Hematopoietic multipotent progenitor cell (in vitro differentiated cells): ENCODE measurements at regions not wholly inside any gene's neighbourhood (a gene's known extent, or its start where the extent isn't known, plus 50 kb on each side); places are given as distances from the start of the nearest gene placed in this dataset.
A peak's percentile ranks its signal among the peaks of the same experiment; 100 is the strongest.

Source experiments
- DNase-seq, 3 donors: peaks; one replicate each; pipeline ENCODE4 v3.0.0-alpha.2; 2011 to 2015; ENCODE audit warnings: low read depth in 2 of 3, low spot score in 2 of 3

GRCh38 chr9:108219664-108220063 lies 636.1 kb downstream of the ACTL7B start:
- DNase-seq = no peak

GRCh38 chr9:108217431-108218349 lies 638.1 kb downstream of the ACTL7B start:
- DNase-seq = peak in 2 of 3 donors; percentile 26 to 79

GRCh38 chr9:108213511-108213910 lies 642.3 kb downstream of the ACTL7B start:
- DNase-seq = no peak

GRCh38 chr9:108212184-108212583 lies 643.6 kb downstream of the ACTL7B start:
- no peak for DNase-seq

- no peak for DNase-seq
Observed at GRCh38 chr9:108211411-108211955, 644.3 kb downstream of the ACTL7B start.

- peak in 1 of 3 donors; percentile 65 for DNase-seq
Observed at GRCh38 chr9:108209132-108209685, 646.6 kb downstream of the ACTL7B start.

- DNase-seq = no peak
Observed at GRCh38 chr9:108207561-108208165, 648.1 kb downstream of the ACTL7B start.

GRCh38 chr9:108205276-108205675 lies 650.5 kb downstream of the ACTL7B start:
- no peak for DNase-seq

- DNase-seq = no peak
Observed at GRCh38 chr9:108197899-108198298, 657.9 kb downstream of the ACTL7B start.

GRCh38 chr9:108197008-108197365 lies 658.8 kb downstream of the ACTL7B start:
- DNase-seq = no peak

GRCh38 chr9:108196332-108197007 lies 659.3 kb downstream of the ACTL7B start:
- no peak for DNase-seq

- no peak for DNase-seq
Observed at GRCh38 chr9:108194154-108194553, 661.6 kb downstream of the ACTL7B start.

- no peak for DNase-seq
Observed at GRCh38 chr9:108193026-108193710, 662.6 kb downstream of the ACTL7B start.

- peak in 2 of 3 donors; percentile 29 to 73 for DNase-seq
Observed at GRCh38 chr9:108191065-108191464, 664.7 kb downstream of the ACTL7B start.

GRCh38 chr9:108188976-108189375 lies 666.8 kb downstream of the ACTL7B start:
- no peak for DNase-seq

- no peak for DNase-seq
Observed at GRCh38 chr9:108188482-108188881, 667.3 kb downstream of the ACTL7B start.

- DNase-seq = no peak
Observed at GRCh38 chr9:108186642-108187395, 669.0 kb downstream of the ACTL7B start.

GRCh38 chr9:108185613-108186012 lies 670.2 kb downstream of the ACTL7B start:
- no peak for DNase-seq

GRCh38 chr9:108184941-108185340 lies 670.8 kb downstream of the ACTL7B start:
- peak in 1 of 3 donors; percentile 40 for DNase-seq

- no peak for DNase-seq
Observed at GRCh38 chr9:108184009-108184408, 671.8 kb downstream of the ACTL7B start.
